Activated T-helper 17 cell treated with anti-CD3 and anti-CD28 coated beads, Interleukin-2, amount 50 U/mL, for 72 hours (primary cell): ENCODE measurements at regions not wholly inside any gene's neighbourhood (a gene's known extent, or its start where the extent isn't known, plus 50 kb on each side); places are given as distances from the start of the nearest gene placed in this dataset.

ENCODE experiments used
- ATAC-seq: fragments of 150-1000 bp; cut with Tn5 transposase; replicated peaks from 2 replicates; pipeline ENCODE4 v1.10.0; 2021; ENCODE audit warnings: mild to moderate bottlenecking, moderate library complexity
- H3K27ac Mint-ChIP-seq: one replicate; pipeline ENCODE4 v1.8.0; 2022; ENCODE audit warnings: mixed read lengths
- H3K27me3 Mint-ChIP-seq: one replicate; pipeline ENCODE4 v1.8.0; 2022; ENCODE audit warnings: mixed read lengths
- H3K36me3 Mint-ChIP-seq: one replicate; pipeline ENCODE4 v1.8.0; 2022; ENCODE audit warnings: low read depth, mild to moderate bottlenecking, mixed read lengths
- H3K4me1 Mint-ChIP-seq: one replicate; pipeline ENCODE4 v1.8.0; 2022; ENCODE audit warnings: mixed read lengths
- H3K4me3 Mint-ChIP-seq: one replicate; pipeline ENCODE4 v1.8.0; 2022; ENCODE audit warnings: mild to moderate bottlenecking, mixed read lengths
- H3K9me3 Mint-ChIP-seq: one replicate; pipeline ENCODE4 v1.8.0; 2022; ENCODE audit warnings: mixed read lengths

- no peak for ATAC-seq
- H3K36me3 Mint-ChIP-seq: no peaks in the 10 kb centered on the region
- no peaks in the 10 kb centered on the region for H3K4me1 Mint-ChIP-seq
- H3K27me3 Mint-ChIP-seq: no peaks in the 10 kb centered on the region
- peaks cover 13% of the 10 kb centered on the region for H3K9me3 Mint-ChIP-seq
- H3K4me3 Mint-ChIP-seq: no peak overlapping the region
- H3K27ac Mint-ChIP-seq: no peak overlapping the region
These were observed 142.1 kb downstream of the BMP2 start for GRCh38 chr20:6909608-6910007.

GRCh38 chr20:6914986-6915385 is 147.5 kb downstream of the BMP2 start:
- no peak for ATAC-seq
- Mint-ChIP-seq H3K27me3 (no peaks in the 10 kb centered on the region), H3K4me1 (no peaks in the 10 kb centered on the region), H3K9me3 (peaks cover 16% of the 10 kb centered on the region), H3K36me3 (no peaks in the 10 kb centered on the region), H3K4me3 (no peak overlapping the region), H3K27ac (no peak overlapping the region)

GRCh38 chr20:6916938-6917337 is 149.5 kb downstream of the BMP2 start:
- no peak overlapping the region for H3K27ac Mint-ChIP-seq
- no peaks in the 10 kb centered on the region for H3K4me1 Mint-ChIP-seq
- H3K4me3 Mint-ChIP-seq: no peak overlapping the region
- ATAC-seq: no peak
- no peaks in the 10 kb centered on the region for H3K27me3 Mint-ChIP-seq
- H3K9me3 Mint-ChIP-seq: peaks cover 20% of the 10 kb centered on the region
- H3K36me3 Mint-ChIP-seq: no peaks in the 10 kb centered on the region

- Mint-ChIP-seq H3K27me3 (no peaks in the 10 kb centered on the region), H3K4me3 (no peak overlapping the region), H3K4me1 (no peaks in the 10 kb centered on the region), H3K36me3 (no peaks in the 10 kb centered on the region), H3K9me3 (peaks cover 19% of the 10 kb centered on the region), H3K27ac (no peak overlapping the region)
- ATAC-seq: no peak
These were observed 152.4 kb downstream of the BMP2 start for GRCh38 chr20:6919792-6920468.

- H3K4me1 Mint-ChIP-seq: no peaks in the 10 kb centered on the region
- H3K36me3 Mint-ChIP-seq: no peaks in the 10 kb centered on the region
- no peak for ATAC-seq
- no peaks in the 10 kb centered on the region for H3K27me3 Mint-ChIP-seq
- H3K9me3 Mint-ChIP-seq: peaks cover 15% of the 10 kb centered on the region
- H3K27ac Mint-ChIP-seq: no peak overlapping the region
- H3K4me3 Mint-ChIP-seq: no peak overlapping the region
These were observed 153.6 kb downstream of the BMP2 start for GRCh38 chr20:6920991-6921613.

- peaks cover 19% of the 10 kb centered on the region for H3K9me3 Mint-ChIP-seq
- no peaks in the 10 kb centered on the region for H3K27me3 Mint-ChIP-seq
- H3K36me3 Mint-ChIP-seq: no peaks in the 10 kb centered on the region
- H3K27ac Mint-ChIP-seq: no peak overlapping the region
- ATAC-seq: no peak
- H3K4me3 Mint-ChIP-seq: no peak overlapping the region
- H3K4me1 Mint-ChIP-seq: no peaks in the 10 kb centered on the region
These were observed 154.4 kb downstream of the BMP2 start for GRCh38 chr20:6921717-6922386.

GRCh38 chr20:6924681-6925080 is 157.2 kb downstream of the BMP2 start:
- H3K36me3 Mint-ChIP-seq: no peaks in the 10 kb centered on the region
- H3K27ac Mint-ChIP-seq: no peak overlapping the region
- no peaks in the 10 kb centered on the region for H3K4me1 Mint-ChIP-seq
- H3K27me3 Mint-ChIP-seq: no peaks in the 10 kb centered on the region
- no peak for ATAC-seq
- no peak overlapping the region for H3K4me3 Mint-ChIP-seq
- H3K9me3 Mint-ChIP-seq: peaks cover 11% of the 10 kb centered on the region

- H3K27ac Mint-ChIP-seq: no peak overlapping the region
- ATAC-seq: no peak
These were observed 158.3 kb downstream of the BMP2 start for GRCh38 chr20:6925744-6926278.

GRCh38 chr20:6940048-6940447 is 172.6 kb downstream of the BMP2 start:
- Mint-ChIP-seq H3K9me3 (peaks cover 3% of the 10 kb centered on the region), H3K4me3 (no peak overlapping the region)

More at GRCh38 chr20:6925744-6926278, 158.3 kb downstream of the BMP2 start:
- Mint-ChIP-seq H3K4me1 (no peaks in the 10 kb centered on the region), H3K9me3 (peaks cover 16% of the 10 kb centered on the region), H3K27me3 (no peaks in the 10 kb centered on the region), H3K36me3 (no peaks in the 10 kb centered on the region), H3K4me3 (no peak overlapping the region)

GRCh38 chr20:6940876-6941275 is 173.4 kb downstream of the BMP2 start:
- no peak for ATAC-seq
- H3K4me3 Mint-ChIP-seq: no peak overlapping the region
- peaks cover 3% of the 10 kb centered on the region for H3K9me3 Mint-ChIP-seq
- H3K27me3 Mint-ChIP-seq: no peaks in the 10 kb centered on the region
- no peak overlapping the region for H3K27ac Mint-ChIP-seq
- no peaks in the 10 kb centered on the region for H3K36me3 Mint-ChIP-seq
- no peaks in the 10 kb centered on the region for H3K4me1 Mint-ChIP-seq

More at GRCh38 chr20:6940048-6940447, 172.6 kb downstream of the BMP2 start:
- Mint-ChIP-seq H3K27ac (no peak overlapping the region), H3K4me1 (no peaks in the 10 kb centered on the region), H3K36me3 (no peaks in the 10 kb centered on the region), H3K27me3 (no peaks in the 10 kb centered on the region)
- no peak for ATAC-seq

- no peak overlapping the region for H3K27ac Mint-ChIP-seq
- peaks cover 3% of the 10 kb centered on the region for H3K9me3 Mint-ChIP-seq
- no peaks in the 10 kb centered on the region for H3K4me1 Mint-ChIP-seq
- H3K36me3 Mint-ChIP-seq: no peaks in the 10 kb centered on the region
- no peaks in the 10 kb centered on the region for H3K27me3 Mint-ChIP-seq
- no peak for ATAC-seq
- no peak overlapping the region for H3K4me3 Mint-ChIP-seq
These were observed 174.1 kb downstream of the BMP2 start for GRCh38 chr20:6941571-6941970.

- Mint-ChIP-seq H3K4me1 (no peaks in the 10 kb centered on the region), H3K4me3 (no peak overlapping the region), H3K27me3 (no peaks in the 10 kb centered on the region), H3K9me3 (peaks cover 3% of the 10 kb centered on the region), H3K36me3 (no peaks in the 10 kb centered on the region), H3K27ac (no peak overlapping the region)
- no peak for ATAC-seq
These were observed 174.8 kb downstream of the BMP2 start for GRCh38 chr20:6942266-6942665.

- H3K27ac Mint-ChIP-seq: no peak overlapping the region
- no peaks in the 10 kb centered on the region for H3K4me1 Mint-ChIP-seq
- no peaks in the 10 kb centered on the region for H3K27me3 Mint-ChIP-seq
- ATAC-seq: no peak
- H3K4me3 Mint-ChIP-seq: no peak overlapping the region
- H3K9me3 Mint-ChIP-seq: peaks cover 3% of the 10 kb centered on the region
- no peaks in the 10 kb centered on the region for H3K36me3 Mint-ChIP-seq
These were observed 176.8 kb downstream of the BMP2 start for GRCh38 chr20:6944292-6944691.

- H3K9me3 Mint-ChIP-seq: peaks cover 9% of the 10 kb centered on the region
- H3K27ac Mint-ChIP-seq: no peak overlapping the region
- no peaks in the 10 kb centered on the region for H3K4me1 Mint-ChIP-seq
- H3K27me3 Mint-ChIP-seq: no peaks in the 10 kb centered on the region
- no peaks in the 10 kb centered on the region for H3K36me3 Mint-ChIP-seq
- no peak overlapping the region for H3K4me3 Mint-ChIP-seq
- no peak for ATAC-seq
These were observed 186.1 kb downstream of the BMP2 start for GRCh38 chr20:6953611-6954010.

- no peaks in the 10 kb centered on the region for H3K27me3 Mint-ChIP-seq
- no peak for ATAC-seq
- H3K4me3 Mint-ChIP-seq: no peak overlapping the region
These were observed 186.7 kb downstream of the BMP2 start for GRCh38 chr20:6954219-6954618.

More at GRCh38 chr20:6954219-6954618, 186.7 kb downstream of the BMP2 start:
- Mint-ChIP-seq H3K36me3 (no peaks in the 10 kb centered on the region), H3K4me1 (no peaks in the 10 kb centered on the region), H3K27ac (no peak overlapping the region), H3K9me3 (peaks cover 9% of the 10 kb centered on the region)
